ENCODE measurements at regions not wholly inside any gene's neighbourhood (a gene's known extent, or its start where the extent isn't known, plus 50 kb on each side); places are given as distances from the start of the nearest gene placed in this dataset.

- peaks cover 20% of the 10 kb centered on the region for H3K36me3 Mint-ChIP-seq
- H3K4me3 Mint-ChIP-seq, result no peak overlapping the region
- H3K4me1 Mint-ChIP-seq, result peaks cover 4% of the 10 kb centered on the region
These were observed 53.4 kb downstream of the PTCHD4 start for GRCh38 chr6:48057601-48058000.

DNA sequence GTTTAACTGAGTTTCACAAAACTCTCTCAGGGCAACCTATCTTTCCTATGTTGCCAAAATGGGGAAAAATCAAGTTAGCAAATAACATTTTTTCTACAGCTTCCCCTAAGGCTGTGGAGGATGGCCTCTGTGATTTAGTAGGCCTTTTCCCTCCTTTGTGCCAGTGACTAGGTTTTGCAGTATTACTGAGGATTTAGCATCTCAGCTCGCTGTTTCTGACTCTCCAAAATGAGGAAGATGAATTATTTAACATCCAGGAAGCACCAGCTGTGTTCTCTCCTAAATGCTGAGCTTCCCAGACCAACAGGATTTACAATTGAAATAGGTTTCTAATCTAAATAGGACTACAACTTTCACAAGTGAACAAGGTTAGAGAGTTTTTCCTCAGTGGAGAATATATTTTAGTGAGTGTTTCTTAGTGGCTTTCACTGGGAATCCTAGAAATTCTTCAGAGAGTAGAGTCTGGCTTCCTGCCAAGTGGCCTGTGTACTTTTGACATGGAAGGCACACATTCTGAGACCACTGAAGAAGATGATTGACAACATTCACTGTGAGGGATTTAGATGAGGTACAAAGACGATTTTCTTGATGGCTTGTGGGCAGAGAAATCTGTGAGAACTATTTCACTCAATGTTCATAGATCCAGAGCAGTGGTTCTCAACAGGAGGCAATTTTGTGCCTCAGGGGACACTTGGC is 62.4 kb downstream of the PTCHD4 start:
- no peaks in the 10 kb centered on the region for H3K9me3 Mint-ChIP-seq
- DNase-seq (ENCODE audit: low spot score in 2 of 2, unreplicated experiment in 2 of 2), result no peak
- H3K27ac Mint-ChIP-seq, result no peak overlapping the region
- no peaks in the 10 kb centered on the region for H3K36me3 Mint-ChIP-seq
- no peak overlapping the region for H3K4me3 Mint-ChIP-seq
- TF ChIP-seq CTCF (IDR thresholded peaks at IDR 0.05; ENCODE audit: unreplicated experiment), result no peak
- no peaks in the 10 kb centered on the region for H3K27me3 Mint-ChIP-seq (ENCODE audit: low read depth)
- peaks cover 36% of the 10 kb centered on the region for H3K4me1 Mint-ChIP-seq

More at GRCh38 chr6:48057601-48058000, 53.4 kb downstream of the PTCHD4 start:
- DNase-seq (ENCODE audit: low spot score in 2 of 2, unreplicated experiment in 2 of 2), result no peak
- no peak for TF ChIP-seq CTCF (IDR thresholded peaks at IDR 0.05; ENCODE audit: unreplicated experiment)
- H3K9me3 Mint-ChIP-seq, result peaks cover 4% of the 10 kb centered on the region
- H3K27me3 Mint-ChIP-seq (ENCODE audit: low read depth), result no peaks in the 10 kb centered on the region
- no peak overlapping the region for H3K27ac Mint-ChIP-seq

DNA sequence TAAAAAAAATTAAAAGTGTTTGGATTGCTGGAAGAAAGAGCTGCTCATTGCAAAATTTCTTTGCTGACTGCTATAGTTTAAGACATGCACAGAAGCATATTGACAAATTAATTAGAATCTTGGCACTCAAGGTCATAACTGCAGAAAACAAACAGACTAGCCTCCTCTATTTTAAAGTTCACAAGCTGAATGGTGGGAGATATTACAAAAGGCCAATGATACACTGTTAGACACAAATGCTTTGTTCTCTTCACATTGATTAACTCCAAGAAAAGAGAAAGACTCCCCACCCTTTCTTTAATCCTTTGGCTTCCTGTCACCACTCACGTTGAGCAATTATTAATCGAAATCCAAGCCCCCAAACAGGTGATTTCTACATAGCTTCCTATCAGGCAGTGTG is 69.1 kb downstream of the PTCHD4 start:
- peaks cover 21% of the 10 kb centered on the region for H3K4me1 Mint-ChIP-seq
- no peak overlapping the region for H3K27ac Mint-ChIP-seq
- TF ChIP-seq CTCF (IDR thresholded peaks at IDR 0.05; ENCODE audit: unreplicated experiment), result no peak
- H3K4me3 Mint-ChIP-seq, result no peak overlapping the region
- no peaks in the 10 kb centered on the region for H3K9me3 Mint-ChIP-seq
- H3K36me3 Mint-ChIP-seq, result no peaks in the 10 kb centered on the region
- no peaks in the 10 kb centered on the region for H3K27me3 Mint-ChIP-seq (ENCODE audit: low read depth)
- DNase-seq (ENCODE audit: low spot score in 2 of 2, unreplicated experiment in 2 of 2), result no peak

DNA sequence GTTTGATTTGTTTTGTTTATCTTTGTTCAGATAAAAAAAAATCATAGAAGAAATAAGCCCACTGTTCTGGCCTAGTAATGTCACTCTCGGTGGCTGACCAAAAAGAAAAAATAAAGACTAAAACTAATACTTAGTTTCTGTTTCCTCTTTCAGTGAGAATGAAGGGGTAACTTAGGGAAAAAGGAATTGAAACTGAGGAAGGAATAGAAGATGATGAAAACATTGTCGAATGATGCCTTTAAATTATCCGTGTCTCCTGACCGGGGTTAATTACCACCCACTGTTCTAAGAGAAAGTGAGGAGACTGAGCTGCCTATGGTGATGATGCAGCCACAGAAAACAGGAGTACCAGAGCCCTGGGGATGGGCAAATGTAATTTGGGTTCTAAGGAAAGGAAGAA is 73.1 kb downstream of the PTCHD4 start:
- no peak overlapping the region for H3K4me3 Mint-ChIP-seq
- no peak for TF ChIP-seq CTCF (IDR thresholded peaks at IDR 0.05; ENCODE audit: unreplicated experiment)
- H3K27ac Mint-ChIP-seq, result no peak overlapping the region
- no peaks in the 10 kb centered on the region for H3K27me3 Mint-ChIP-seq (ENCODE audit: low read depth)
- peaks cover 7% of the 10 kb centered on the region for H3K9me3 Mint-ChIP-seq
- DNase-seq (ENCODE audit: low spot score in 2 of 2, unreplicated experiment in 2 of 2), result no peak
- peaks cover 3% of the 10 kb centered on the region for H3K4me1 Mint-ChIP-seq
- no peaks in the 10 kb centered on the region for H3K36me3 Mint-ChIP-seq

DNA sequence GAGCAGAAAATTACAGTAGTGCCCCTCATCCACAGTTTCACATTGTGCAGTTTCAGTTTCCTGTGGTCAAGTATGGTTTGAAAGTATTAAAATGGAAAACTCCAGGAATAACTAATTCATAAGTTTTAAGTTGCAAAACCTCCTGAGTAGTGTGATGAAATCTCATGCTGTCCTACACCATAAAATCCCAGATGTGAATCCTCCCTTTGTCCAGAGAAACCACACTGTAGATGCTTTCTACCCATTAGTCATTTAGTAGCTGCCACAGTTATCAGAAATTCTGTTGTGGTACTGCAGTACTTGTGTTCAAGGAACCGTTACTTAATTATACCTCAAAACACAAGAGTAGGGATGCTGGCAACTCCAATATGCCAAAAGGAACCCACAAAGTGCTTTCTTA is 74.7 kb downstream of the PTCHD4 start:
- Mint-ChIP-seq H3K4me1 (peaks cover 6% of the 10 kb centered on the region), H3K4me3 (no peak overlapping the region), H3K36me3 (no peaks in the 10 kb centered on the region), H3K9me3 (peaks cover 7% of the 10 kb centered on the region), H3K27me3 (ENCODE audit: low read depth) (no peaks in the 10 kb centered on the region), H3K27ac (no peak overlapping the region)
- no peak for DNase-seq (ENCODE audit: low spot score in 2 of 2, unreplicated experiment in 2 of 2)
- no peak for TF ChIP-seq CTCF (IDR thresholded peaks at IDR 0.05; ENCODE audit: unreplicated experiment)

Data from mesothelial cell of epicardium (in vitro differentiated cells).